ENCODE measurements at regions not wholly inside any gene's neighbourhood (a gene's known extent, or its start where the extent isn't known, plus 50 kb on each side); places are given as distances from the start of the nearest gene placed in this dataset.

DNA sequence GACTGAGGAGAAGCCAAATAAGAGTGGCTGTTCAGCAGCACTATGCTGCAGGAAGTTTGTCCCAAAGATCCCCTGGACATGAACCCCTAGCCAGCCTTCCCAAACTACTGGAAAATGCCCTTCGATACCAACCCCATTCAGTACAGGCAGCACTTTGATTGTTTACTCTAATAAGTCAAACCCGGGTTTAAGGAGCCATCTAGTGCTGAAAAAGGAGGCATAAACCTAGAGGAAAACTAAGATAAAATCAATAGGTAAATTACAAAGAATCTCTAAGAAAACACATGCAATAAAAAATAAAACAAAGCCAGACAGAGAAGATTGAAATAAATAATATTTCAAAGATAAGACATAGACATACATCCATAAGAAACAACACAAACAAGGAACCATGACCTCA is 771.6 kb downstream of the RPS29 start:
- ATAC-seq (no peak), DNase-seq (no peak)
- intact Hi-C loops (cut with DNase I) = no loop called here

DNA sequence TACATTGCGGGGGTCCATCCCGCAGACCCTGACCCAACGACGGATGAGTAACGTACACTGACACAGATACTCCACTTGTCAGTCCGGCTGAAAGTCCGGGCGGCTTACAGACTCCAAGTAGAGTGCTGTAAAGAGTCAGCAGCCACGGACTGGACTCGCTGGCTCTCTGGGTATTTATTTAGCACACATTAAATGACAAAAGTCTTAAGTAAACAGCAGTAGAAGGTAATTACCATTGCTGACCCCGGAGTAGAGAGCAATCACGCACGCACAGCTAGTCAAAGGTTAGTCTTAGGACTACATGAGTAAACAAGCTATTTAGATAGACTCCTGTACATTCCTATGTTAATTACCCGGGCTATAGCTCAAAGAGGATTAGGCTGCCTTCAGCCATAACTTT is 780.9 kb downstream of the RPS29 start:
- no peak for ATAC-seq
- intact Hi-C loops (cut with DNase I) = no loop called here
- no peak for DNase-seq

DNA sequence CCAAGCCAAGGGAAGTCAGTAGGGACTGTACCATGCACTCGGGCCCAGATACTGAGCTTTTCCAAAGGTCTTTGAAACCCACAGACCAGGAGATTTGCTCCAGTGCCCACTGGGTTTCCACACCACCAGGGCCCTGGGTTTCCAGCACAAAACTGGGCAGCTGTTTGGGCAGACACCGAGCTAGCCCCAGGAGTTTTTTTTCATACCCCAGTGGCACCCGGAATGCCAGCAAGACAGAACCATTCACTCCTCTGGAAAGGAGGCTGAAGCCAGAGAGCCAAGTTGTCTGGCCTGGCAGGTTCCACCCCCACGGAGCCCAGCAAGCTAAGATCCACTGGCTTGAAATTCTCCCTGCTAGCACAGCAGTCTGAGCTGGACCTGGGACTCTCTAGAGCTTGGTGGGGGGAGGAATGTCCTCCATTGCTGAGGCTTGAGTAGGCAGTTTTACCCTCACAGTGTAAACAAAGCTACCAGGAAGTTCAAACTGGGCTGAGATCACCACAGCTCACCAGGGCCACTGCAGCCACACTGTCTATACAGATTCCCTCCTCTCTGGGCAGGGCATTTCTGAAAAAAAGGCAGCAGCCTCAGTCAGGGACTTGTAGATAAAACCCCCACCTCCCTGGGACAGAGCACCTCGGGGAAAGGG is 793.7 kb downstream of the RPS29 start:
- ATAC-seq = no peak
- DNase-seq = no peak
- intact Hi-C loops (cut with DNase I) = no loop called here

DNA sequence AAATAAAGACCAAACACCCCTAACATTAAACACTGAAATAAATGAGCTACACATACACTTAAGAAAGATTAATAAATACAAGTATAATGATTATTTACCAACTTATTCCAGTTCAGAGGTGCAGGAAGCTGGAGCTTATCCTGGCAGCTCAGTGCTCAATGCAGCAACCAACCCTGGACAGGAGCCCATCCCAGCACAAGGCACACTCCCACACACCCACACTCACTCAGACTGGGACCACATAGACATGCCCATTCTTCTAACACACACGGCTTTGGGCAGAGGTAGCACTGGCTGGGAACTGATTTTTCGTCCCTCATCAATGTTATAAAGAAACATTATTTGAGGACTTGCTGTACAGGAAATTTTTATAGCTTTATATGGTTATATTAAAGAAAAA is 797.4 kb downstream of the RPS29 start:
- no peak for DNase-seq

DNA sequence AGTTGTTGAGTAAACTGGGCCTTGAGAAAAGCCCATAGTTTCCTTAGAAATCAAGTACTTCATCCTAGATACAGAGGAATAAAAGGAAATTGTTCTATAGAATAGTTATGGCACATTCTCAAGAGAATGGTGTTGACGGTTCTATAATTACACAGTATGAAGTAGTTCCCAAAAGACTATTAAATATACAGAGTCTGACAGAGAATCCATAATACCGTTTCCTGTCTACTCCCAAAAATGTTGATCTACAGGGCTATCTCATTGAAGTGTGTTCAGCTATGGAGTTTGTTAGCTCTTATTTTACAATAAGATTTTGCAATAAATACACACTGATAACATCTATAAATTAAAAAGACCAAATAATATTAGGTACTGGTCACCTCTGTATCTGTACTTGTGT is 799.7 kb downstream of the RPS29 start:
- intact Hi-C loops (cut with DNase I) = no loop called here
- no peak for ATAC-seq
- DNase-seq = no peak

More for the DNA sequence above, 797.4 kb downstream of the RPS29 start:
- ATAC-seq = no peak
- intact Hi-C loops (cut with DNase I) = no loop called here

DNA sequence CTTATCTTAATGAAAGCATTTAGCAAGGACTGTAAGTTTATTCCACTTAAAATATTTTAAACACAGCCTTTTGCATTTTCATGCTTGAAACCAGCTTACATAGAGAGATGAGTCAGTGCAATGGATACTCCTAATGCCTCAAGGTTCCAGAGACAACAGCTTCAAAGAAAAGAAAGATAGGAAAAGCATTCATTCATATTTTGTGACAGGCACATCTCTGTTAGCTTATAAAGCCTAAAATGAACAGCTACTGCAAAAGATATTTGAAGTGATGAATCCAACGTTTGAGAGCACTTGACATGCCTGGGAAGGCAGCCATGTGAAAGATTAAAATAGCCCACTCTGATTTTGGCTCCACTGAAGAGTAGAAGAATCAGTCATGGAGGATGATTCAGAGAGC is 814.5 kb downstream of the RPS29 start:
- intact Hi-C loops (cut with DNase I) = no loop called here

DNA sequence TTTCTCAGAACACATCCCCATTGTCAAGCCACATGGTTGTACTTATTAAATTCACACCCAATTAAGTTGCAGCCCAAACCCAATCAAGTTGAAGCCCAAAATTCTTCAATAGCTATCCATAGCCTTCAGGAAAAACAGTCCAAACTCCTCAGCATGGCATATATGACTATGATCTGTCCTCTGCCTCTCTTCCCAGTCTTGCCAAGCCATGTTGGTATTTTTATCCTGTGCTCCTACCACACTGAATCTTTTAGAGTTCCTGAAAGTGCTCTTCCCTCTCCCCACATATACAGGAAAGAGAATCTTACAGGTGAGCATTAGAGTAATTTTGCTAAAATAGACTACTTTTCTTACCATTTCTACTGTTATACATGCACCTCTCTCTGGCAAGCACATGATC is 834.9 kb downstream of the RPS29 start:
- intact Hi-C loops (cut with DNase I) = no loop called here
- no peak for DNase-seq
- no peak for ATAC-seq

More for the DNA sequence above, 814.5 kb downstream of the RPS29 start:
- peak; percentile 24 for DNase-seq
- peak; percentile 93 to 97 for ATAC-seq

DNA sequence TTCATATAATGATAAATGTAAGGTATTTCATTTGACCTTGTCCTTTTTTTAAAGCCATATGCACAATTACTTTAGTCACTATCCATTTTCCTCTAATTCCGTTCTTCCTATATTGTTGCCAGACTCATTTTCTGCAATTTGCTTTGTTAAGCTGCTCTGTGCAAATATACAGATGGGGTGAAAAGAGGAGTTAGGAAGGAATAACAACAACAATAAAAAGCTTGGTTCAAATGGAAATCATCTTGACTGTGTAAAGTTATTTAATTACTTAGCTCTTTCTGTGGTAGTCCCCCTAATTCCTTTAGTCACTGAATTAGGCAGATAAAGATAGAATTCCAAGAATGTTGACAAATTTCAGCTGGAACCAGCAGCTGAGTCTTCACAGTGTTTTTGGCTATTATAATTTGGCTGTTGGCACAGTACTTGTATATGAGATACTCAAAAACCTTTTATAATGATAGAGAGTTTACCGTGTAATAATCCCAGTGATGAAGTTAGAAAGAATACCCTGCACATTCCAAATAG is 838.0 kb downstream of the RPS29 start:
- DNase-seq (no peak), ATAC-seq (no peak)
- intact Hi-C loops (cut with DNase I) = no loop called here

DNA sequence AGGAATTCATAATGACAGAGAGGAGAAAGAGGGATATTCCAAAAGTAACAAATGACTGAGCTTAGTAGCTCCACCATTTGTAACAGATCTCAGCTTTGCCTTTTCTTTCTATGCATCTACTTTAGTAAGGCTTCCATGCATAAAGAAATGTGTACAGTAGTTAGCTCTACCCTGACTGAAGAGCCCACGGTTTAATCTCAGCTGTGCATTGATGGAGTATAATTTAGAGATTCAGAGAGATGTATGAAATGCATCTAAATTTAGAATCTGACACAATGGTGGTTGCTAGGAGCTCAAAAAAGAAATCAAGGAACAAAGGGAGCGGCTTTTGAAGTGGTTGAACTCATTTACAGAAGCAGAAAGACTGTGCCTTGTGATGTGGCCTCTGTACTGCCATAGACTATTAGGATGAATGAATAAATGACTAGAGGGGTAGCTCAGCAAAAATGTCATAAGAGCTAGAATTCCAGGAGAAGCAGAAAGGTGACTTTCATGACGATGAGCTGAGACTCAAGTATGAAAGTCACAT is 838.6 kb downstream of the RPS29 start:
- intact Hi-C loops (cut with DNase I) = no loop called here
- ATAC-seq = peak in 1 of 2 donors; percentile 41
- DNase-seq = no peak

DNA sequence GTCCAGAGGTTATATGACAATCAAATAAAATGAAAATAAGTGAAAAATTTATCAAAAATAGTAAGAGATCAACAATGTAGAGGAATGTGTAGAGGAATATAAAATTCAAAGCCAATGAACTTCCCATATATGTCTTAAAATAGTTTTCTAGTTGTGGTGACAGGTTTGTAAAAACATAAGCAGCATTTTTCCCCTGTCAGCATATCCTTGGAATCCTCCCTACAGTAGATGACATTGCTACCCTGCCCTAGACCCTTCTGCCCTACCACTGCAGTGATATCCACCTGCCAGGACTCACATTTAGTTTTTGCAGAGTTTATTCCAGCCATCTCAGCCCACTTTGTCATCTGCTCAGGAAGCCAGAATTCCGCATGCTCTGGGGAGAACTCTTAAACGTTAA is 842.0 kb downstream of the RPS29 start:
- ATAC-seq (no peak), DNase-seq (no peak)
- intact Hi-C loops (cut with DNase I) = no loop called here

DNA sequence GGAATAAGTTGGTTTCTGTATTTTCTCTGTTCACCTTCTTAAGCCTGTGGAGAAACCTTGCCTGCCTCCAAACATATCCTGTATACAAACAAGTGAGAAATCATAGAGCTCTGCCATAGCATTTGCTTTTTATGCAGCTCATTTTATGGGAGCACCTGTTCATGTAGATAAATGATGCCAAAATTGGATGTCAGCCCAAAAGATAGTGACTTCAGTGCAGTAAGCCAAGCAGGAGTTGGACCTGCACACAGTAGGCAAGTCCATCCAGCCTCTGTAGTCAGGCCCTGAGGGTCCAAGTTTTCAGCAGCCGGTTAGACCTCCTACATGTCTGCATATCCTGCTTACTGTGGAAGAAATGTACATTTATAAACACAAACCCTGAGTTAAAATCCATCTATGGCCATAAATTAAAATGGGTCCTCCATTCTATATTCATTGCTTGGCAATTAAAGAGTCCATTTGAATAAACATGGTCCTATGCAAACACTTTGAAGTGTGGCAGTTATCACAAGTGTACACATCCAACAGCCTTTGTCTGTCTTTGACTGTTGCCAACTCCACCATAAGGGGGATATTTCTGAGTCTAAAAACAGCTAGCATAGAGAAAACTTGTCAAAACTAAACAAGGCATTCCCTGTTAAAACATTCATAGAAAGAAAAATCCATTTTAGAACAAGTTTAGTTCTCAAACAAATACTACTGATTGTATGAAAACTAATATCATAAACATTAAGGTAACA is 847.8 kb downstream of the RPS29 start:
- intact Hi-C loops (cut with DNase I) = no loop called here
- ATAC-seq = no peak
- DNase-seq = no peak

DNA sequence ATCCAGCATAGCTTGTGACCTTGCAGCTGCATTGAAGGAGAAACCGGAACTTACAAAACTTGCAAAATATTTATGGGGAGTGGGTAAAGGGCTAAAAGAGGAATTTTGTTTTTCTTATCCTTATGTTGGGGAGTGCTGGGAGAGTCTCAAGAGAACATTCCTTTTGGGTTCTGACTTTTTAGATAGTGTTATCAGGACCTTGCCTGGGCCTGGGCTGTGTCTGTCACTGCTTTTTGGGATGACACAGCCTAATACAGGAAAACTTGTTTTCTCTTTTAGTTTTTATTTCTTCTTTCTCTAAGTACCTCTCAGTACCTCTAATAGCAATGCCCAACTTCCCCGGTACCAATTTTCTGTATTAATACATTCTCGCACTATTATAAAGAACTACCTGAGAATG is 850.6 kb downstream of the RPS29 start:
- ATAC-seq = peak in 1 of 2 donors; percentile 47
- no peak for DNase-seq
- intact Hi-C loops (cut with DNase I) = no loop called here

DNA sequence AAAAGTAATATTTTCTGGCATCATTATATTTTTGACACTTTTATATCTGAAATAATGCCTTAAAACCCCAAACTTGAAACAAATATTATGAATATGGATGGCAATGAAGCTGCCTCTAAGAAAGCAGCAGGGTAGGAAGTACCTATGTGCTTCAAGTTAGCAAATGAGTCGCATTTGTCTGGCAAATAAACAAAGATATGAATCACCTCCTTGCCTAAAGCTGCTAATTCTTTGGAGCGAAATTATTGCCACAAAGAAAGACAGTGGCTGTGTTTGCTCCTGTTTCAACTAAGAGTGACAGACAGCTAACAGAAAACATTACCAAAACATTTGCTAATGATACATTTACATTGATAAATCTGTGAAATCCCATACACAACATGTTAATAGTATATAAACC is 854.9 kb downstream of the RPS29 start:
- no peak for ATAC-seq

DNA sequence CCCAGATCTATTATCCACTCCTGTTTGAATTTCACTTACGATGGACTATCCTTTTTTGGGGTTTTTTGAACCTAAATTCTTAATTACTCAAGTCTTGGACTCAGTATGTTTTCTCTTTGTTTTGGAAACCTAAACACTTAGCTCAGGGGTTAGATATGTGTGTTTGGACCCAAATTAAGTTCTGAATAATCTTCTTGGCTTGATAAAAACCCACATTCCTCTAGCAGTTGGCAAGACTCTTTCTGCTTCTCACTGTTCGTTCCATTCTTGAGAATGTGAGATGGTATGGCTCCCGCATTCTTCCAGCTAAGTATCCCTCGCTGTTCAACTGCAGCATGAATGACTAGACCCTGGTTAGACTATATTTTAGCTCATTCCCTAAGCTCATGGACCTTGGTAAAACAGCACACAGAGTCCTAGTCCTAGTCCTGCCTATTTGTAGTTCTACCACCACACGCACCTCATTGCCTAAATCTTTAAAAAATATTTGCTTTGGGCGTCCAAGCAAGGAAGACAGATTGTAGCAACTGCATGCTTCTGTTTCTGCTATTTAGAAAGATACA is 860.0 kb downstream of the RPS29 start:
- intact Hi-C loops (cut with DNase I) = no loop called here
- ATAC-seq = peak; percentile 38 to 92
- no peak for DNase-seq

More for the DNA sequence above, 854.9 kb downstream of the RPS29 start:
- intact Hi-C loops (cut with DNase I) = no loop called here
- DNase-seq = no peak

DNA sequence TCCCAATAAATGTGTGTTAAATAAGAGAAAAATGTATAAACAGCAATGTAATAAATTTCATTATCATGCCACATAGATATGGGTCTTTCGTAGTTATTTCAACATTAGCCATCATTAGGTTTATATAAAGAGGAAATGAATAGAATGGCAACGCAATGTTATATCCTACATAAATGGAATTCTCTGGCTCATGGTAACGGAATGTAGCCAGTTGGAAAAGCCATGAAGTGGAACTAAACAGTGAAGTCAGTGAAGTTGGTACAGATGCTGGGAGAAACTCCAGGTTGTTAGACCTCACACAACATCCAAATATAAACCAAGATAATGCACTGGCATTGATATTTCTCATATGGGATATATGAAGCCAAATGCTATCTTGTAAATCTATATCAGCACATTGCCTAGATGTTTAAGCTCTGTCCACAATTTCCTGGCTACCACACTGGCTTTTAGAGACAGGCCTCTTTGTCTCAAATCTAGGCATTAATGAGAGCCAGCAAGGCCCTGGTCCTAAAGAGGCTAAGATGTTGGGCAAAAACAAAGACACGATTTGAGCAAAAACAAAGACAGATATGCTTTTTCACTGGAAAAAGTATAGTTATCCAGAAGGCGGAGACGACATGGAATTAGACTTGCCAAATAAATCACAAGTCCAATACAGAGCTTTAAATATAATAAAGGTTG is 861.0 kb downstream of the RPS29 start:
- no peak for DNase-seq
- peak in 1 of 2 donors; percentile 64 for ATAC-seq
- intact Hi-C loops (cut with DNase I) = no loop called here

DNA sequence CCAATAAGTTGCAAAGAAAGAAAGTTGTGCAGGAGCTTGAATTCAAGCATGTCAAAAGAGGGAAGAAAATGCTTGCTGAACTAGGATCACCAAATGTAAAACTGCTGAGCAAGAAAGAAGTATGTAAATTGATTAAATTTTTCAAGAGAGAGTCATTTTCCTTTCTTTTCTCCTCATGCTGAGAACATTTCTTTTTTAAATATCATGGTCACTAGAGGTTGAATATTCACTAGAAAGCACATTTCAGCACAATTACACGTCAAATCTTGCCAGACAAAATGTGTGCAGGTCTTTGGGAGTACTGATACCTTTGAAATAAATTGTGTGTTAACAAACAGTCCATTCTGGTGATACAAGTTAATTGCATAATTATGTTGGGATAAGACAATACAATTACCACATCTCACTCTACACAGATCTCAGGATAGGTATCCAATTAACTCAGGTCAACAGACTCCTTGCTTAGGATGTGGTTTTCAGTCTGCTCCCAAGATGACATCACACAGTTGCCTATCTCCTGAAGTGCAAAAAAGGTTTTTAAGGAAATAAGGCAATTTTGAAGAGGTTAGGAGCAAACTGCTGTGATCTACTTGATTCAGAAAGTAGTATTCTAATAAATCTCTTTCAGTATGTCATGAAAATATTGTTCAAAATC is 862.2 kb downstream of the RPS29 start:
- intact Hi-C loops (cut with DNase I) = no loop called here
- no peak for DNase-seq
- ATAC-seq = peak in 1 of 2 donors; percentile 26

DNA sequence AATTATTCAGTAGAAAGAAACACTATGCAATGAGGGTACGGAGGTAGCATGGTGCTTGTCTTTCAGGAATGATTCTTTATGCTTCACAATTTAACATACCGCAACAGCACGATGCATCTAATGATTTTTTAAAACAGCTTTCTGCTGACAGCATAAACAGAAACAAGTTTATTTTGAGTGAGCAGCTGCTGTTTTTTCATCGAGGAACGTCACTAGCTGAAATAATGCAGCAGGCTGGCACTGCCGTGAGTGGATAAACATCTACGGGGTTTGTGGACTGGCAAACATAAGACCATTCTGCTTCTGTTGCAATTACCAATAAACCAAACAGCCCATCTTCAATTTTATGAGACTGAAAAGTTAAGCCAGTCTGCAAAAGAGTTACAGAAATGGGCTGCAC is 871.8 kb downstream of the RPS29 start:
- DNase-seq (no peak), ATAC-seq (no peak)
- intact Hi-C loops (cut with DNase I) = no loop called here

DNA sequence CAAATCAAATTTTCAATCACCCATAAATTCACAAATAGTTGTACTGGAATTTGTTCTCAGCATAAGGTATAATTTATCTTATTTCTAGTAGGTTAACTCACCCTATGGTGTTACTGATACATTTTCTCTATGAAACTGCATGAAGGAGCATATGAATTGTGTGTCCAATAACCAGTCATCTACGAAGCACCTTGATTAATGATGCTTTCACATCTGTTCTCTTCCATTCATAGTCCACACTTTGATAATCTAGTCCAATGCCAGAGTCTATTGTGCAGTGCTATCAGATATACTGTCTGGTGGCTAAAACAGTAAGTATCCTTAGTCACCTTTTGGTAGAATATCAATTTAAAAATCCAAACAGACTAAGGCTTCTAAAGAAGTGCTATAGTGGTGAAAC is 876.0 kb downstream of the RPS29 start:
- intact Hi-C loops (cut with DNase I) = no loop called here
- ATAC-seq = no peak
- no peak for DNase-seq

DNA sequence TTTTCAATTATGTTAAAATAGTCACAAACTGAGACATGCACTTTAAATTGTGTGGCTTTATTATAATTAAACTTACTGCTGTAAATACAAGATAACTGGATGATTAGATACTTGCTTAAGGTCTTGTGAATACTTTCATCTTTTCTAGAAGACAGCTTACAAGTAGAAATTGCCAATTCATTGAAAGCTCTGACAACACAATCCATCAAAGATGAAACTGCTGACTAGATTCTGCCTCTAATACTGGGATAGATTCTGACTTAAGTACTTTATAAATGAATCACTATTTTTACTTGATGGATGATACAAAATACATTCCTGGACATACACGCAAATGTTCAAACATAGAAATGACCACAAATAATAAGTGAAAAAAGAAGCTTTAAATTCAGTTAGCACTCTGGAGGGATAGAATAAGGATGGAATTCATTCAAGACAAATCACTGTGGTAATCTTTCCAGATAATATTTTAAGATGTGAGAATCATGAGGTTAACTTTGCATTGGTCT is 876.8 kb downstream of the RPS29 start:
- intact Hi-C loops (cut with DNase I) = no loop called here
- no peak for ATAC-seq
- DNase-seq = no peak
